ENCODE measurements at regions not wholly inside any gene's neighbourhood (a gene's known extent, or its start where the extent isn't known, plus 50 kb on each side); places are given as distances from the start of the nearest gene placed in this dataset.
A peak's percentile ranks its signal among the peaks of the same experiment; 100 is the strongest.

GRCh38 chr1:96370757-96371156 is 350.8 kb upstream of the PTBP2 start:
- TF ChIP-seq CTCF (IDR thresholded peaks at IDR 0.05) (no peak), FOXJ3 (CRISPR knock-in tag; IDR thresholded peaks at IDR 0.05) (no peak), REST (IDR thresholded peaks at IDR 0.05; ENCODE audit: low read depth, low read length) (0 out of 2 replicates have a peak, but pooled peaks have one; percentile 15), EP300 (IDR thresholded peaks at IDR 0.05; ENCODE audit: borderline replicate concordance in 1 of 2, low read depth in 1 of 2, low read length in 1 of 2) (peak; percentile 9 to 87; a peak in 2 of 4 replicates), MEF2A (IDR thresholded peaks at IDR 0.05; ENCODE audit: borderline replicate concordance, low read depth) (peak; percentile 24; the same call in 1 of the 2 replicates), ELF1 (IDR thresholded peaks at IDR 0.05) (peak; percentile 64)

Data from SK-N-SH (cell line).